ENCODE measurements at regions not wholly inside any gene's neighbourhood (a gene's known extent, or its start where the extent isn't known, plus 50 kb on each side); places are given as distances from the start of the nearest gene placed in this dataset.

DNA sequence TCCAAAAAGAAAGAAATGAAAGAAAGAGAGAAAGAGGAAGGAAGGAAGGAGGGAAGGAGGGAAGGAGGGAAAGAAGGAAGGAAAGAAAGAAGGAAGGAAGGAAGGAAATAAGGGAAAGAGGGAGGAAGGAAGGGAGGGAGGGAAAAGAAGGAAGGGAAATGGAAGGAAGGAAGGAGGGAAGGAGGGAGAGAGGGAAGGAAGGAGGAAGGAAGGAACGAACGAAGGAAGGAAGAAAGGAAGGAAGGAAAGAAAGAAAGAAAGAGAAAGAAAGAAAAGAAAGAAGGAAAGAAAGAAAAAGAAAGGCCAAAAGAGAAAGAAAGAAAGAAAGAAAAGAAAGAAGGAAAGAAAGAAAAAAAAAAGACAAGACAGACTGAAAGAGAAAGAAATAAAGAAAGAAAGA lies 263.9 kb upstream of the ATP10B start:
- no peak for DNase-seq

DNA sequence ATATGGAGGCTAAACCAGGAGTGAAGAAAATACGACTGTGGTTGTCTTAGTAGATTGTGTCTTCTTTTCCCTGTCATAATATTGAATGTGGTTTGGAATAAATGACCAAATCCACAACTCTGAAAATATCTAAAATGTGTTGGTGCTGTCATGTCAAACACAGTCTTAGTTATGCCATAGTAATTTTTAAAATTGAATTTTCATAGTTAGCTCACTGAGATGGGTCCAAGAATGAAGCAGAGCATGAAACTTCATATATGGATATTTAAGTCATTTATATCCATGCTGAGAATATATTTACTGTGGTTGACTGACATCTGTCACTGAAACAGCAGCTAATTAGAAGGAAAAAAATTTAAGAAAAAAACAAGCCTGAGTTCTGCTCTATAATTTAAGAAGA lies 260.4 kb upstream of the ATP10B start:
- no peak for DNase-seq

DNA sequence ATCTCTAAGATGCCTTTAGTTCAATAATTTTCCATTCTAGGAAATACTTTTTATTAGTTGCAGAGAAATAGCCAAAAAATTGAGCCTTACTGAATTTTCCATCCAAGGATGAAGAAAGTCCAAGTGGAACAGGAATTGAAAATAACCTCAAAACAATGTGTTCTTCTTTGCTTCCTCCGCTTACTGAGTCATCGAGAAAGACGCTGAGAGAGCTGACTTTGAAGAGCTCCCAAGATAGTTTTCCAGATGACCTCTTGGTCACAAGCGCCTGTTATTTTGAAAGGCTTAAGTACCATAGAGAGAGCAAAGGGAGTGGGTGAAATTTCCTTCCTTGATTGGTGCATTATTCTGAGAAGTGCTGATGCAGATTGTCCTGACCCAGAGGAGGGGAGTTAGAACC lies 253.5 kb upstream of the ATP10B start:
- no peak for DNase-seq

DNA sequence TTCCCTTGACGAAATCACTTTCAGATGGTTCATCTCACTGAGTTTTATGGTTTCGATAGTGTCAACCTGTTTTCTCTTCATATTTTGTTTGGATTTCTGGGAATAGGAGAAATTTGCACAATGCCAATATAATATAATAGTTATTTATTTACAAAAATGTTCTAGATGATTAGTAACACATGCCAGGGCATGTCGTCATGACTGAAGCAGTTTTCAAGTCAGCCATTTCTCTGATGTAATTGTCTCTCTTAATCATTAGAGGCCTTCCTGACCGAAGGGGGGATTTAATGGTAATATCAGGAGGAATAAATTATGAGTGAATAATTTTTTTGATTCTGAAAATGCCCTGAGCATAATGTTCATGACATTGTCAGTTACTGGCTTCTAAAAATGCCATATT lies 246.5 kb upstream of the ATP10B start:
- DNase-seq = no peak

DNA sequence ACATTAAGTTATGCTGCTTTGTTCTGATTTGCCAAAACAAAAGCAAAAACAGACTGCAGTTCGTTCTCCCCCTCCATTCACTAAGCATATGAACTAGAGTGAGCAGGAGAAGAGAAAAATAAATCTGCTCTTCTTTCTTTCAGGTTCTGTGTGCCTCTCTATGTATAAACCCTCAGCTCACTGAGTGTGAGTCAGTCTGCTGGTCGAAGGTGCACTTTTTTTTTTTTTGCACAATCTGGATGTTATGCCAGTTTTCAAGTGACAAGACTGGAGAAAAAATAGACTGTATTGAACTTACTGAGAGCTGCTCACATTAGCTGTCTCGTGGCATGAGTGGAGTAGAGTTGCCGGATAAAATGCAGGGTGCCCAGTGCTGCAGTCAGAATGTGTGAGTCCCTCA lies 244.6 kb upstream of the ATP10B start:
- no peak for DNase-seq

DNA sequence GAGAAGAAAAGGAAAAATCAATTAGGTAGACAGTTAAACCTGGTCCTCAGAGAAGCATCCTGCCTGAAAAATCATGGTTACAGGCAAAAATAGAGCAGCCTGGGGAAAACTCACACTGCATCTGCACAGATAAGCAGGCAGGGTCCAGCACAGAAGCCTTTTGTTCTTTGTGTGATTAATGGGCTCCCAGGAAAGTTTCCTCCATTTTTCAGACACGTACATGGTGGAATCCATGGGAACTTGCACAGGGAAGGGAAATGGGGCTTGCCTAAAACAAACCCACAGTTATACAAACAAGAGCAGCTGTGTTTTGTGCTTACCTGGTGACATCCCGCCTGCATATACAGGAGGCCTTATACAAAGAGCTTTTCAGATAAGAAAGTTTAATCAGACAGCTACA lies 243.9 kb upstream of the ATP10B start:
- DNase-seq = no peak

DNA sequence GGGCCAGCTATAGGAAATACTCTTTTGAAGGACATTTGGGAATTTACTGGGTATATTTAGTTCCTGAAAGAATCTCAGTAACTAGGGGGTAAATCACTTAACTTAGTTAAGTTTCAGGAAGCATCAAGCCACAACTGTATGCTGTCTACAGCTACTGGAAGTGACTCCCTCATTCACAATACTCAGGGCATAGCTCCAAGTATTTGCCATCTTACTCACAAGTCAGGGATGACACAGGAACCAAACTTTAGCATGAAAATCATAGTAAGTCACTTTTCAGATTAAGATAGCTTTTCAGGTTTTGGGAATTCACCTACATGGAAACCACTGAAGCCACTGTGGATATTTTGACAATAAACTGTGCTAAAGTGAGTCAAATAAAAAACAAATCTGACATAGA lies 242.4 kb upstream of the ATP10B start:
- no peak for DNase-seq

DNA sequence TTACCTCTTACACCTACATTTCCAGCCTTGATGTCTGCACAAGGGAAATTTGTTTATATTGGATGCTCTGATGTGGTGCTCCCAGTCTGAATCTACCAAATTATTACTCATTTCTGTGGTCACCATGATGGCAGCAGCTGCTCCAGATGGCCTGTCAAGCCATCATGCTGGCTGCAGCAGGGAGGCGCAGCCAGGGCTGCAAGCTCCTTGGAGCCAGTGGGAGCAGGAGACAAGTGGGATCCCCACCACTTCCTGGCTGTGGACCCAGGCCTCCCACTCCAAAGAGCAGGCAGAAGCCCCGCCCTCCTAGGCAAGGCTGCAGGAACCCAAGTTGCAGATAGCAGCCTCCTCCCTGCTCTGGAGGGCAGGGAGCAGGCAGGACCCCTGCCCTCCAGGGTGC lies 241.1 kb upstream of the ATP10B start:
- DNase-seq = no peak

DNA sequence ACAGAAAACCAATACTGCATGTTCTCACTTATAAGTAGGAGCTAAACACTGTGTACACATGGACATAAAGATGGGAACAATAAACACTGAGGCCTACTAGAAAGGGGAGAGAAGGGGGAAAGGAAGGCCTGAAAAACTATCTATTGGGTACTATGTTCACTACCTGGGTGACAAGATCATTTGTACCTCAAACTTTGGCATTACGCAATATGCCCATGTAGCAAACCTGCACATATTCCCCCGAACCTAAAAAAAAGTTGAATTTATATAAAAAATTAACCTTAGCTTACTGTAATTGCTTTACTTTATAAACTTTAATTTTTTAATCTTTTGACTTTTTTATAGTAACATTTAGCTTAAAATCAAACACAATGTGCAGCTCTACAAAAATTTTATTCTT lies 237.6 kb upstream of the ATP10B start:
- no peak for DNase-seq

DNA sequence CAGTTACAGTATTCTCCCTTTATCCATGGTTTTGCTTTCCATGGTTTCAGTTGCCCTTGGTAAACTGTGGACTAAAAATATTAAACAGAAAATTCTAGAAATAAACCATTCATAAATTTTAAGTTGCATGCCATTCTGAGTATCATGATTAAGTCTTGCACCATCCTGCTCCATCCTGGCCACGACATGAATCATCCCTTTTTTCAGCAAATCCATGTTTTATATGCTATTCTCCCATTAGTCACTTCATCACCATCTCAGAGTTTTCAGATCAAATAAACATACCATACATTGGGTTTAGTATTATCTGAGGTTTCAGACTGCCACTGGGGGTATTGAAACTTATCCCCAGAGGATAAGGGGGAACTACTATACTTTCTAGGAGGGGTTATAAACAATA lies 234.4 kb upstream of the ATP10B start:
- no peak for DNase-seq

DNA sequence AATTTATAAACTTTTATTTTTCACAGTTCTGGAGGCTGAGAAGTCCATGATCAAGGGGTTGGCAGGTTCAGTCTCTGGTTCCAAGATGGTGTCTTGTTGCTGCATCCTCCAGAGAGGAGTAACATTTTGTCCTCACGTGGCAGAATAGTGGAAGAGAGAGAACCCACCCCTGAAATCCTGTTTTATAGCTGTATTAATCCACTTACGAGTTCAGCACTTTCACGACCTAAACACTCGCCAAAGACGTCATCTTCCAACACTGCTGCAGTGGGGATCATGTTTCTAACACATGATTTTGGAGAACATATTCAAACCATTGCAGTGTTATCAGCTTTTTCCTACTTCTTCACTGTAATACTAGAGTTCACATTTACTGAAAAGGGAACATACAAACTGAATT lies 233.0 kb upstream of the ATP10B start:
- no peak for DNase-seq

DNA sequence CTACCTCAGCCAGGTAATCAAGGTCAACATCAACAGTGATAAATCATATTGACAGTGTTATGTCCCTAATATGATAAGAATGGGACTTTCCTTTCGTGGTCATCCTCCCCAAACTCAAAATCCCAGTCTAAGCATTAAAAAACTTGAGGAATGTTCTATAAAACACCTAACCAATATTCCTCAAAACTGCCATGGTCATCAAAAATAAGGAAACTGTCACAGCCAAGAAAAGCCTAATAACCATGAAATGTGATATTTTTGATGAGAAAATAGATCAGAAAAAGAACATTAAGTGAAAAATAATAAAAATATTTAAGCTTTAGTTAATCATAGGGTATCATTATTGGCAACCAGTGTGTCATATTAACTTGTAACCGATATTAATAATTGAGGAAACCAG lies 232.1 kb upstream of the ATP10B start:
- no peak for DNase-seq

DNA sequence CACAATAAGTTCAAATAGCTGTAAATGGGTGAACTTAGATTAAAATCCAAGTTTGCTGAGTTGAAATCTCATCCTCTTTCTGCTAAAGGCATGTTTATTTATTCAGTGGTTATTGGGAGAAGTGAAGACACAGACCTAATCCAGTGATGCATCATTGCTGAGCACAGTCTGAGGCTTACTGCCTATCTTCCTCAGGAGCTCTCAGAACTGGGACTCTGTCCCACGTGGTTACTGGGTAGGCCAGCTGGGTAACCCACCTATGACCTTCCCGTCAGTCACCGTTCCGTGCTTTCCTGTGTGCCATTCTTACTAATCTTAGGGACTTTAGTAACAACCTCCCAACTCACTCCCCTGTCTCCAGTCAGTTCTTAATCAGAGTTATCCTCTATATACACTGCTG lies 226.8 kb upstream of the ATP10B start:
- DNase-seq = no peak

DNA sequence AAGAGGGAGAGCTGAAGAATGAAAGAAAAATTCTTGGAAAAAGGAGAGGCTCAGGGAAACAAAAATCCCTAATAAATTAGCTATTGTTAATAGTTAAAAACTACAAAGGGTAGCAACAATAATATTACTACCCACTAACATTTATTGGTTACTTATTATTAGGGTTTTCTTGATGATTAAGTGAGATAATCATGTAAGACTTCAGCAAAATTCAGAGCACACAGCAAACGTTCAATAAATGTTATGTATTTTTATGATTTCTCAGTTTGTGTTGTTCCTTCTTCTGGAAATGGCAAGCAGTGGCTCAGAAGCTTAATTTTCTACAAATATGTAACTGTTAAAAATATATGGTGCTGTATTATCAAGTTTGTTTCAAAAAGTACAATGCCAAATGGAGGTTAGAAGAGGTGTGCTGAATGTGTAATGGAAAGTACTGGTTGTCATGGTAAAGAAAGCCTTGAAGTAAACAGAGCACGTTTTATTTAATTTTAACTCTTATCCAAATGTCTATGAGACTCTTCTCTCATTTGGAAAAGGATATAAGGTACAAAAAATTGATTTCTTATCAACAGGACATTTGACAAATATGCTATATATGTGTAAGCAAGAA lies 226.0 kb upstream of the ATP10B start:
- no peak for DNase-seq

DNA sequence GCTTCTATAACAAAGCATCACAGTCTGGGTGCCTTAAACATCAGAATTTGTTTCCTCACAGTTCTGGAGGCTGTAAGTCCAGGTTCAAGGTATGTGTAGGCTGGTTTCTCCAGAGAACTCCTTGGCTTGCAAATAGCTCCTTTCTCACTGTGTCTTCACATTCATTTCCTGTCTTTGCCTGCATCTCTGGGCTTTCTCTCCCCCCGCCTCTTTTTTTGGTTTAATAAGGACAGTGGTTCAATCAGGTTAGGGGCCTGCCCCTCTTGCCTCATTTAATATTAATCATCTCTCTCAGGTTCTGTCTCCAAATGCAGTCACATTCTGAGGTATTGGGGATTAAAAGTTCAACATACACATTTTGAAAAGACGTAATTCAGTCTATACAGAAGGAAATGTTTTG lies 225.5 kb upstream of the ATP10B start:
- DNase-seq = no peak

DNA sequence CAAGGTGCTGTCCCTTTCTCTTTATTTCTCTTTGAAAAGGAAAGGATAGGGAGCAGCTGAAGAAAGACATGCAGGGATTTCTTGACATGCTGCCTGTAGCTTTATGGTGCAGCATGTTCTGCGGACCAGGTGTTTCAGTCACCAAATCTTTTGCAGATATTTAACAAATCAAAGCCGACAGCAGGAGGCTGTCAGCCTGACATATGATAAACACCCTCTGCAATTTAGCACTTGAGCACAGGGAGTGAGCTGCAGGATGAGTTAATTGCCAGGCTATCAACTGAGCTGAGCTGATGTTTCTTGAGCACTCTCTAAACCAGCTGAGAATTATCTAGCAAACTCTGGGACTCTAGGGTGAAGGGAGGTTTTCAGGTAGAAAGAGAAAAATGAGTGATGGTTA lies 212.8 kb upstream of the ATP10B start:
- no peak for DNase-seq

DNA sequence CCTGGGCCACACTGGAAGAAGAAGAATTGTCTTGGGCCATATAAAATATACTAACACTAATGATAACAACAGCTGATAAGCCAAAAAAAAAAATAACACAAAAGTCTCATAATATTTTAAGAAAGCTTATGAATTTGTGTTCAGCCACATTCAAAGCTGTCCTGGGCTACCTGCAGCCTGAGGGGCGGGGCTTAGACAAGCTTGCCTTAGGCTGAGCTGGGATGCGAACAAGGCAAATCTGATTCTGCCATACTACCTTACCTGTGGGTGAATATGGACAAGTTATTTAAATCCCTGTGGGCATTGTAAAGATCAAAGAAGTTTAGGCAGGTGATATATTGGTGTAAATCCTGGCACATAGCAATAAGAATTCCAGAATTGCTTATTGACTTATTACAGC lies 212.3 kb upstream of the ATP10B start:
- no peak for DNase-seq

DNA sequence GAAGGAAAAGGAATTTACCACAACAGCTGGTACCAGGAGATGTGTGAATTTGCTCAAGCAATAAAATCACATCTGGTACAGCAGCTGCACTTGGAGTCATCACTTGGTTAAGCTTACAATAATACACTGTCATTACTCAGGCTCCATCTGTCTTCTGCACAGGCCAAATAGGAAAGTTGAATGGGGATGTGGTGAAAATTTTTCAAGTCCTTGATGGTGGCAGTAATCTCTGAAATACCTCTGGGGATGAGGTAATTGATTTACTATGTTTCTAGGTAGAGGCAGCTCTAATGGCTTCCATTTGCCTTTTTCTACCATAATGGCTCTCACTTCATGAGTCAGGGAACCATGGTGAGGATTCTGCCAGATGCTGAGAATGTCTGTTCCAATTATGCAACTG lies 206.8 kb upstream of the ATP10B start:
- no peak for DNase-seq

DNA sequence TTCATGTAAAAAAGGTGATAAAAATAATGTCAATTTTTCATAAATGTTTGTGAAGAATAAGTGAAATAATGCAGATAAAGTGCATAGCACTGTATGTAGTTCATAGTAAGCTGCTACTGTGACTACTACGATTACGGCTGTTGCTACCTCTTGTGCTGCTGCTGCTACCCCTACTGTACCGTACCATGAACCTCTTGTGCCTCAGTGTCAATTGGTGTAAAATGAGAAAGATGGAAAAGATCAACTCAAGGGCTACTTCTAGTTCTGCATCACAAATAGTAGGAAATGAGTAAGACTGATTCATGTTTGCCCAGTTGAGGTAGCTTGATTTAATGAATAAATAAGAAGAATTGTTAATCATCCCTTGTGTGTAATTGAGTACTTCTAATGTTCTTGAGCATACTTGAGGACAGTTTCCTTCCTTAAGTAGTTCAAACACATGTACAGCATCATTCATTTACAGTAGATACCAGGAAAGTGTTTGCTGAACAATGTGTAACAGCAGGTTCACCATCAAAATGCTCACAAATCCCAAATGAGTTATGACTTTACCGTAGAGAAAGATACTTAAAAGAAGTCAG lies 200.0 kb upstream of the ATP10B start:
- no peak for DNase-seq

DNA sequence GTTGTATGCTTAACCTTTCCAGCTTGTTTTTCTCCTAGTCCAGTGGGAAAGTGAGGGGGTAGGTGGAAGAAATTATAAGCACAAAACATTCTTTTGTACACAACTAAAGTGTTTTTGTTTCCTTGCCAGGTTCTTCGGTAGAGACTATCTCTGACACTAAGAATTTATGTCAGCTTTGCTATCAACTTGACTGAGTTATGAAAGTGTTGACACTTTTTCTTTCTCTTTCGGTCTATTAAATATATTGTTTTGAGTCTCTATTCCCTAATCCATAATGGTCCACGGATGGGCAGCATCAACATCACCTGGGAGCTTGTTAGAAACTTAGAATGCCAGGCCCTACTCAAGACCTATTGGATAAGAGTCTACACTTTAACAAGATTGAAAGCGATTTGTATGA lies 195.0 kb upstream of the ATP10B start:
- DNase-seq = no peak

DNA sequence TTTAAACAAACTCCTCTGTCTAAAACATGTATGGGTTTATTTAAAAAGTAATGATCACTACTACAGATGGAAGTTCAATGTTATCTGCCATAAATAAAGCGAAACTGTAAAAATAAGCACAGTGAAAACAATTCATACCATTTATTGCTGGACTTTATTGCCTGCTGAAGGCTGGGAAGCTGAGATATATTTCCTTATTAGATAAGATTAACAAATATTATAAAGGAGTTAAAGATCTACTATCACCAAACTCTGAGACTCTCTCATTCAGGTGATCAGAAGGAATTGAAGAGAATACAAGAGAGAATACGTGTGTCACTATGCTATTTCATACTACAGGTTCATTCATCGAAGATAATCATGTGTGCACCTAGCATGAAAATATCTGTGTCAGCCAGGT lies 190.9 kb upstream of the ATP10B start:
- DNase-seq = no peak

DNA sequence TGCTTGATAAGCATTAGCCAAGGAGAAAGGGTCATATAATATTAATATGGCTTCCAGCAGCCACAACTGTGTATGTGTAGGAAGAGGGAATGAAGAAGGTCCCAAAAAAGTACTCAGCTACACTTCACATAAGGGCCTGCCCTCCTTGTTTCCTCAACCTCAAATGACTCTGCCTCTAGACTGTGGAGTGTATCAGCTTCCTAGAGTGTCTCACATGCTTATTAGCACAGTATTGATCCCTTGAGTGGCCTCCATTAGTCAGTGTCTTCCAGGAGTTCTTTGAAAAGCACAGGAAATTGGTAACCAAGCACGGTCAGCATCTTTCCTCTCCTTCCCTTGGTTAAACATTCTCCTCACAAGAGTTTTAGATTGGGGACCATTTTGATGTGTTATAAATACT lies 190.4 kb upstream of the ATP10B start:
- no peak for DNase-seq

DNA sequence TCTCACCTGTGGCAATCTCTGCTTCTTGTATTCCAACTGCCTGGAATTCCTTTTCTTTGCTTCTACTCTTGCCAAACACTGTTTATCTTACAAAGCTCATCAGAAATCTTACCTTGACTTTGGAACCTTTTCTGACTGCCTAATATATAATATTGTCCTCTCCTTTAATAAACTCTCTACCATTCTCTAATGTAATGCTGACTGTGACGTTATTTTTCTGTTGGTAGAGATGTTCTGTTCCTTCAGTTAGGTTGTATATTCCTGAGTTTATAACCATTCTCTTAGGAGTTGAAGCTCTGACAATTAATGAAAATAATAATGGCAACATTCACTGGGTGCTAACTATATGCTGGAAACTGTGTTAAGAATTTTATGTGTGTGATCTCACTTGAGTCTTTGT lies 188.8 kb upstream of the ATP10B start:
- no peak for DNase-seq

DNA sequence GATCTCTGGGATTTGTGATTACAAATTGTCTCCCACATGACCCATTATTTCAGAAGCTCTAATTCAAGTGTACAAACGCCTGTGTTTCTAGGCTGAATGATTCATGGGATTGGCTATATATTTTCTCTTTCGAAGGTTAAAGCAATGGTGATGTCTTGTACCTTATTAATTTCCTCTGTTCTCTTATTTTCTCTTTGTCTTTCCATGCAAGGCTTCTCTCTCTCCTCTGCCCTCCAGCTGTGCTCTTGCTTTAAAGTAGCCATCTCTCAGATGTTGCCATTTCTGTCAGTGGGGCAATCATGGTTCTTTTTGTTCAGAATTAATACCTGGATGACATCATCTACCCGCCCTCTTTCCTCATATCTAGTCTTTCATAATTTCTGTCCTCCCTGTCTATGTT lies 184.3 kb upstream of the ATP10B start:
- DNase-seq = no peak

DNA sequence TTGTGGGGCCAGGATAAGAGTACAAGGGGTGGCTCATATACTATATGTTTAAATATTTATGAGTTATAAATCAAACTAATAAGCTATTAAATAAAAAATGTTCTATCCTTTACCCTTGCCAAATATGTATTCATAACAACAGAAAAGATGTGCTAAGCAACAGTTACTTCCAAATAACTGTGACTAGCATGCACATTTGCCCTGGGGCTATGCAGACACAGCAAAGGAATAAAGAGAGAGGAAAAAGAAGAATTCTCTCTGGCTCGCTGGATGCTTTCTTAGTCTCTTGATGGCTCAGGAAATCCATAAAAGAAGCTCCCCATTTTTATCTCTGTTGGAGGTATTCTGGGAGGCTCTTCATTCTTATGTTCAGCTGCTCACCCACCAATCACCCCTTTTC lies 182.4 kb upstream of the ATP10B start:
- no peak for DNase-seq

DNA sequence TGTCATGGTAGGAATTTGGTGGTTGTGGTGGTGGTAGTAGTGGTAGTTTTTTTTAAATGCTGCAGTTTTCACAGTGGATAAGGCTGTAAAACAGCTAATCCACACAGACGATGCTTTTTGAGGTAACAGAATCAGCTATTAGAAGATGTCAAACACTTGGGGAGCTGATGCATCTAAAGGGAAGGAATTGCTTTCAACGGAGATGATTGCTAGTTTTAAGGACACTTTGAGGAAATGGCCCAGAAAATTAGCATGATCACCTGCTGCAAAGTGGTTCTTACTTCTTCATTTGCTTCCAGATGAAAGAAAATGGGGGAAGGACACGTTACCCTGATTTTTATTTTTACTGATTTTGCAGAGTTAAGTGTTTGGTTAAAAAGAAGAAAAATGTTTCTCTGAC lies 178.2 kb upstream of the ATP10B start:
- no peak for DNase-seq

Measured in activated CD4-positive, alpha-beta T cell treated with anti-CD3 and anti-CD28 coated beads, Interleukin-10, Interleukin-2, amounts not matched to agents 100 ng/mL and 50 ng/mL, durations not matched to agents 16 hours and 8 hours (primary cell).